ENCODE measurements at regions not wholly inside any gene's neighbourhood (a gene's known extent, or its start where the extent isn't known, plus 50 kb on each side); places are given as distances from the start of the nearest gene placed in this dataset.
"Not testable (repeated sequence)": the region's sequence is repeated elsewhere in the genome, so short reads cannot be mapped to it uniquely, and the experiment has no call there.

DNA sequence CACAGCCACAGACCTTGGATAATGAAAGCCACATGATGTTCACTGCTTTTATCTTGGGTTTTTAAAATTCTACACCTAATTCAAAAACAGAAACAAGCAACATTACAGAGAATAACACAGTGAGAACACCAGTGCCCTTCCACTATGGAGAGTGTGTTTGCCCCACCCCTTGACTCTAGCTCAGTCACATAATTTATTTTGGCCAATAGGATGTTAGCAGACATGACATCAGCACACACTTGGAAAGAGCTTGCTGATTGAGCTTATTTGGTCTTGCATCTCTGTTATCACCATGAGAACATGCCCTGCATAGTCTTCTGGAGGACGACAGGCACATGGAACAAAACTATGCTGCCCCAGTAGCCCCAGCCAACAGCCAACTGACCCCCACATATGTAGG lies 118.1 kb downstream of the HNRNPD start:
- H3K4me3 ChIP-seq (ENCODE audit: low read depth, low read length): no peak overlapping the region
- no peak for DNase-seq (ENCODE audit: low read depth)

DNA sequence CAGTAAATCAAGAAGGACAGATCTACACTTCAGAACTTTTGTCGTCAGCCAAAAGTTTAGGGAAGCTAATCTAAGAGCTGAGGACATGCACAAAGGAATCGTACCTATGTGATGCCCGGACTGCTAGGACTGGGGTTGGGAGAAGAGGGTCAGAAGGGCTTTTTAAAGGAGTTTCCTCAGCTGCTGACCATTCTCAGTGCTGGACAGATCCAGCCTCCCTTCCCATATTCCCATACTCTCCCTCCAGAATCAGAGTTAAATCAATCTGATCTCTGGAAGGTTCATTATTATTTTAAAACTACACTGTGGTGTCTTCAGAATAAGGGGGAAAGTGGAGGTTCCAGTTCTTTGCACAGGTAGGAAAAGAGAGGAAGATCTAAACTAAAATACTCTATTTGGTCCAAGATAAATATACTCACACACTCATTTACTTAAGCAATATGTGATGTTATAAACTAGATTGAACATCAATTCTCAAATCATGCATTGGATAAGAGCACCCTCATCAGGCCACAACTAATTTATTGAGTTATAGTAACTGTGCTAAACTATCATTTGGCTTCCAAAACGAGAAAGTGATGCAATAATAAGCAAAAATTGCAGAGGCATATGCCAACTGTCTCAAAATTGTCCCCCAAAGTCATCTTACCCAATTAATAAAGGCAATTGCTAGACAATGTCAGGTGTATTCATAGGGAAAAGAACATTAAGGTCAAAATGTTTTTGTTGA lies 124.7 kb downstream of the HNRNPD start:
- H3K4me3 ChIP-seq (ENCODE audit: low read depth, low read length): no peak overlapping the region
- no peak for DNase-seq (ENCODE audit: low read depth)

DNA sequence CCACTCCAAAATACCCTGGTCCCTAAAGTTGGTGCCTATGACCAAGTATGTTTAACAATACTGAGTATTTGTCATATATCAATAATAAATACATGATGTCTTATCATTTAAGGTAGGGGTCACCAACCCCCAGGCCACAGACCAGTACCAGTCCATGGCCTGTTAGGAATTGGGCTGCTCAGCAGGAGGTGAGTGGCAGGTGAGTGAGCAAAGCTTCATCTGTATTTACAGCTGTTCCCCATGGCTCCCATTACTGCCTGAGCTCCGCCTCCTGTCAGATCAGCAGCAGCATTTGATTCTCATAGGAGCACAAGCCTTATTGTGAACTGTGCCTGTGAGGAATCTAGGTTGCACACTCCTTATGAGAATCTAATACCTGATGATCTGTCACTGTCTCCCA lies 126.2 kb downstream of the HNRNPD start:
- no peak for DNase-seq (ENCODE audit: low read depth)
- no peak overlapping the region for H3K4me3 ChIP-seq (ENCODE audit: low read depth, low read length)

DNA sequence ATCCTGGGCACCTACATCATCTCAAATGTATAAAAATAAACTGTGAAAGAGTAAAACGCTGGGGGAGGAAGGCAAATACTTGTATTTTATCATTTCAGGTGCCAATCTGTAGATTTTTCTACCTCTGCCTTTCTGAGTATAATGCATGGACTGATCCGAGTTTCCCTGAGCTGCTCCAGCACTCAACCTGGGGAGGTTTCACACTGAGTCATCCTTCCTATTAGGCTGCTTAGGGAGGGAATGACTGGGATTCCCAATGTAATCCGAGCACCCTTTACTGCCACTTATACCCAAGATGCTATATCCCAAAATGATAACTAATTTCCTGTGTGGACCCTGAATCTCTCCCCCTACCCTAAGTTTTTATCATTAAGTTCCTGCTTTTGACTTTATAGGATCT lies 126.6 kb downstream of the HNRNPD start:
- DNase-seq (ENCODE audit: low read depth): no peak
- H3K4me3 ChIP-seq (ENCODE audit: low read depth, low read length): no peak overlapping the region

DNA sequence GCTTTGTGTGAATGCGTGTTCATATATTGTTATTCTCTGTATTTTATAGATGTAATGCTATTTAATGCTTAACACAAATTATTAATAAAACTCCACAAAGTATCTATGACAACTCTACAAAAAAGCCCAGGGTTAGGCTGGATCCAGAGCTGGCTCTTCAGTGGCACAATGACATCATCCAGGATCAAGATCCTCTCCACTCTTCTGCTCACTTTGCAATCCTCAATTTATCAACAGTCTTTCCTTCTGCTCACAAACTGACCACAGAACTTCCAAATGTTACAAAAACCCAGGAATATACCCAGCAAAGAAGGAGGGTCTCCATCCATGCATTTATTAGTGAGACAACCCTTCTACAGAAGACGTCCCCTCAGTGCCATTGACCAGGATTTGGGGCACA lies 132.3 kb downstream of the HNRNPD start:
- no peak for DNase-seq (ENCODE audit: low read depth)
- no peak overlapping the region for H3K4me3 ChIP-seq (ENCODE audit: low read depth, low read length)

DNA sequence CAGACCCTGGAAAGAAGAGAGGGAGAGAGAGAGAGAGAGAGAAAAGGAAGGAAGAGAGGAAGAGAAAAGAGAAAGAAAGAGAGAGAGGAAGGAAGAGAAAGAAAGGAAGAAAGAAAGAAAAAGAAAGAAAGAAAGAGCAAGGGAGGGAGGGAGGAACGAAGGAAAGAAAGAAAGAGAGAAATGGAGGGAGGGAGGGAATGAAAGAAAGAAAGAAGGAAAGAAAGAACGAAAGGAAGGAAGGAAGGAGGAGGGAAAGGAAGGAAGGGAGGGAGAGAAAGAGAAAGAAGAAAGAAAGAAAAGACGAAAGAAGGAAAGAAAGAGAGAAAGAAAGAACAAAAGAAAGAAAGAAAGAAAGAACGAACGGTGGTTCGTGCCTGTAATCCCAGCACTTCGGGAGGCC lies 133.4 kb downstream of the HNRNPD start:
- no peak for DNase-seq (ENCODE audit: low read depth)
- no peak overlapping the region for H3K4me3 ChIP-seq (ENCODE audit: low read depth, low read length)

DNA sequence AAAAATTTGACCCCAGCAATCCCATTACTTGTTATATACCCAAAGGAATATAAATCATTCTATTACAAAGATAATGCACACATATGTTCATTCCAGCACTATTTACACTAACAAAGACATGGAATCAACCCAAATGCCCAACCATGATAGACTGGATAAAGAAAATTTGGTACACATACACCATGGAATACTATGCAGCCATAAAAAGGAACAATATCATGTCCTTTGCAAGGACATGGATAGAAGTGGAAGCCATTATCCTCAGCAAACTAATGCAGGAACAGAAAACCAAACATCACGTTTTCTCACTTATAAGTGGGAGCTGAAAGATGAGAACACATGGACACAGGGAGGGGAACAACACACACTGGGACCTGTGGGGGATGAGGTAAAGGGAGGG lies 136.6 kb downstream of the HNRNPD start:
- H3K4me3 ChIP-seq (ENCODE audit: low read depth, low read length); DNase-seq (ENCODE audit: low read depth): not testable (repeated sequence)

DNA sequence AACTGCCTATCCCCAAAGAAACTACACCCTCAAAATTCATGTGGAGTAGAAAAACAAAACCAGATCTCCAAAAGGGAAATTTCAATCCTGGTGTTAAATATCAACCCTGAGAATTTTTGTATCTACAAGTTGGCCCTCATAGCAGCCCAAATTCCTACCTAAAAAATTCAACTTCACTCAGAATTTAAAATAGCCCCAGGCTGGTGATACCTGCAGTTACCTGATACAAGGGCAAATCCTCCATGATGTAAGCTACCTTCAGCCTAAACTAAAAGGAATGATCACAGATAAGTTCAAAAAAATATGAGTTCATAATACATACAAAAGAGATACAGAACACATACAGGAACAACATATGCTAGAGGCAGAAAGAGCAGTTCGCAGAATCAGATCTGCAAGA lies 138.4 kb downstream of the HNRNPD start:
- H3K4me3 ChIP-seq (ENCODE audit: low read depth, low read length): no peak overlapping the region
- no peak for DNase-seq (ENCODE audit: low read depth)

DNA sequence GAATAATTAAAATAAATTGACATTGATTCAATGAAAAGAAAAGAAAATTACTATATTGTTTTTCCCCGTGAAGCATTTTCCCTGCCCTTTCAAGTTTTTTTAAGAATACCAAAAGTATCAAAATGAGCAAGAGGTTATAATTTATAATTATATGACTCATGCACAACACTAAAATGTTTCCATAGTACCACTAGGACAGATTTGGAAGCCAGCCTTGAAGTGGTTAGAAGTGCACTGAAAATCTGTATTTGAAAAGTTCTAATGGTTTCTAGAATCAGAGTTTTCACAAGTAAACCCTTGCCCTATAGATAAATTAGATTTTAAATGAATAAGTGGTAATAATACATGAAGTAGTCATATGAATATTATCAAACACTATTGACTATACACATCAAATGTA lies 140.9 kb downstream of the HNRNPD start:
- DNase-seq (ENCODE audit: low read depth): no peak
- no peak overlapping the region for H3K4me3 ChIP-seq (ENCODE audit: low read depth, low read length)

DNA sequence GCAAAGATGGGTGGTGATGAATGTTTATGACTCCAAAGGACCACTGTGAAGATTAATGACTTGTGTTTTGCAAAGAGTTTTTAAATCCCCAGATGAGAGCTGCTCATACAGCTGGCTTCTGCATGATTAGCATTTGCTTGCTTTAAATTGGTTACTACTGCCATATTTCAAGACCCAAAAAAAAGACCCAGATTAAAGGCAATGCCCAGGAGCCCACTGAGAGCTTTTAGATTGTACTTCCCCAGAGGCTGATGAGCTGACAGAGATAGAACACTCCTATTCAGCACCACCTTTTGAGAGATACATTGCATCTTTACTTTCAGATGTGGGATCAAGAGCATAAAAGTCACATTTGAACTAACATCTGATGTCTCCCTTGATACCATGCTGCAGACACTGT lies 142.0 kb downstream of the HNRNPD start:
- H3K4me3 ChIP-seq (ENCODE audit: low read depth, low read length): no peak overlapping the region
- no peak for DNase-seq (ENCODE audit: low read depth)

DNA sequence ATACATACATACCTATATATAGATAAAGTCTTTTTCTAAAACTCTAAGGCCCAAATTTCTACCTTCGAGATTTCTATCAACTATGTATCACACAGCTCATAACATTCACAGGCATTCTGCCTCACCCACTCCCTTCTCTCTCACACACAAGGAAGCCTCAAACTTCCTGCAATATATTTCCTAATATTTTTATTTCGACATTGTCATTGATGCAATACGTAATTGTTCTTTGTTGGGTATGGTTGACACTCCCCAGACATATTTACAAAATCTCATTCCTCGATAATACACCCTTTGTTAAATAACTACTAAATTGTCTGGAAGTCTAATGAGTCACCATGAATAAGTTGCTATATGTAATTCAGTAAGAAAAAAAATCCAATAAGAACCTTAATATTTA lies 143.5 kb downstream of the HNRNPD start:
- H3K4me3 ChIP-seq (ENCODE audit: low read depth, low read length): no peak overlapping the region
- DNase-seq (ENCODE audit: low read depth): no peak

DNA sequence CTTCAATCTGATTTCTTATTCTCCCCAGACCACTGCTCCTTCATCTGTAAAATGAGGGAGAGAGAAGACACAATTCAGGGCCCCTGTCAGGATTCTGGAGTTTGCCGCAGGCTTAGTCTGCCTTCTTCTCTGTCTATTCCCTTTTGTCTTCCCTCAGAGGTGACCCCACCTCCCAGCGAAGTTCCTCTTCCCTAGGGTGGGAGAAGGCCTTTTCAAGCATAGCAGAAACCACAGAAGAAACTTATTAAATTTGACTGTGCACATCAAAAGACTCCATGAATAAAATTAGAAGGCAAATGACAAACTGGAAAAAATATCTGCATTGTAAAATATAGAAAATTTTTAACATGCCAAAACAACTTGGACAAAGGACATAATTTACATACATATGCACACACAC lies 148.8 kb downstream of the HNRNPD start:
- no peak overlapping the region for H3K4me3 ChIP-seq (ENCODE audit: low read depth, low read length)
- no peak for DNase-seq (ENCODE audit: low read depth)

DNA sequence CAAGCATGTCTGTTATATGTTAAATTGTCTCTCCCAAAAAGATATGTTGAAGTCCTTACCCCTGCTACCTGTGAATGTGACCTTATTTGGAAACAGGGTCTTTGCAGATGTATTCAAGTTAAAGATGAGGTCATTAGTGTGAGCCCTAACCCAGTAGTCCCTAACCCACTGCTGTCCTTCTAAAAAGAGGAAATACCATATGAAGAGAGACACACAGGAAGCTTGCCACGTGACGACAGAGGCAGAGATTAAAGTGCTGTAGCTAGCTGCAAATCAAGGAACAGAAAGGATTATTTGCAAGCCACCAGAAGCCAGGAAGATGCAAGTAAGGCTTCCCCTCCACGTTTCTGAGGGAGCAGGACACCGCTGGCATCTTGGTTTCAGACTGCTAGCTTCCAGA lies 150.1 kb downstream of the HNRNPD start:
- no peak overlapping the region for H3K4me3 ChIP-seq (ENCODE audit: low read depth, low read length)
- DNase-seq (ENCODE audit: low read depth): no peak

DNA sequence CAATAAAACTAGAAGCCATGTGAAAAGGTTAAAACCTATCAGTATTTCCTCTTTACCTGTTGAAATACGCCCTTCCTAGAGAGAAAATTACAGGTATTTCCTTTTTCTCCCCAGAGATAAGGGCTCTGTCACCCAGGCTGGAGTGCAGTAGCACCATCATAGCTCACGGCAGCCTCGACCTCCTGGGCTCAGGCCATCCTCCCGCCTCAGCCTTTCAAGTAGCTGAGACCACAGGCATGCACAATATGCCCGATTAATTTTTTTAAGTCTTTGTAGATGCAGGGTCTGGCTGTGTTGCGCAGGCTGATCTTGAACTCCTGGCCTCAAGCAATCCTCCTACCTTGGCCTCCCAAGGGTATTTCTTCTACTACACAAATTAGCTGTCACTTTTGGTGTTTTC lies 154.4 kb downstream of the HNRNPD start:
- no peak overlapping the region for H3K4me3 ChIP-seq (ENCODE audit: low read depth, low read length)

DNA sequence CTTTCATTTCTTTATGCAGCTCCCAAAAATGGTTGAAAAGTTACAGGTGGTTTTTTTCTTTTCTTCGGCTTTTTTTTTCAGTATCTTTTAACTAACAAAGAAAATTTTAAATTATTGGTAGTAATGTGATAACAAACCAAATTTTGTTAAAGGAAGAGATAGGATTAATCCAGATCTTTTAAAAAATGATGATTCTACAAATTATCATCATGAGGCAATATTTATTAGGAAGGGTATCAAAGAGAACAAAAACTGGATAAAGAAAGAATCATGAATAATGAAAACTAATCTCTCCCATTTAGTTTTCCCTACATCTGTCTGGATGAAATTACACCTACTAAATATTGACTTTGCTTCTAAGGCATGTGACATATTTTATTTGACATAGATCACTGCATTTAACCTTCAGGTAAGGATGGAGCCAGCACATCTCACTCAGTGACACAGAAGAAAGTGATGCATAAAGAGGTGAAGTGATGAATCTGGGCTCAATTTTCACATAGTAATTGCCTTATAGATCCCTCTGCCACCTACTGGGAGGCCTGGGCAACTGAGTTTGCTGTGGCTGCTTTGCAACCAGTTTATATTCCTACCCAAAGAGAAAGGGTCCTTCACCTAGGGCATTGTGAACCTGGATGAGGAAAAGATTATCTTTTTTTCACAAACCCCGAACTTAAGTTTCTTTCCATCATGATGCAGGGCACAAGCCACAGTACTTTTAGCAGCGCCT lies 155.6 kb downstream of the HNRNPD start:
- DNase-seq (ENCODE audit: low read depth): no peak
- H3K4me3 ChIP-seq (ENCODE audit: low read depth, low read length): no peak overlapping the region

More for the DNA sequence above, 154.4 kb downstream of the HNRNPD start:
- DNase-seq (ENCODE audit: low read depth): no peak

DNA sequence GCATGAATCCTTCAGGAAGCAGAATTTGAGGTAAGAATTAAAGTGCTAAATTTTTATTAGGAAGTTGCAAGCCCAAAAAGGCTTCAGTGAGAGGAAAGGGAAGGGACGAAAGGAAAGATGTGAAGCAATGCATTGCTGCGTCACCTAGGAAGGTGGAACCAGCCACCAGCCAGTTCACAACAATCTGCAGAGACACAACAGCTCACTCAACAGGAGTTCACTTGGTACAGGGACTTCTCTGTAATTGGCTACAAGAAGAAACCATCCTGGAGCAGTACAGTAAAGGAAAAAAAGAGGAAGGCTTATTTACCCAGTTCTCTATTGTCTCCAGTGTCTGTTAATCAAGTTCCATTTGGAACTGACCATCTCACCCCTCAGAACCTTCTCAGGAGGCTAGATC lies 157.6 kb downstream of the HNRNPD start:
- H3K4me3 ChIP-seq (ENCODE audit: low read depth, low read length): no peak overlapping the region
- no peak for DNase-seq (ENCODE audit: low read depth)

DNA sequence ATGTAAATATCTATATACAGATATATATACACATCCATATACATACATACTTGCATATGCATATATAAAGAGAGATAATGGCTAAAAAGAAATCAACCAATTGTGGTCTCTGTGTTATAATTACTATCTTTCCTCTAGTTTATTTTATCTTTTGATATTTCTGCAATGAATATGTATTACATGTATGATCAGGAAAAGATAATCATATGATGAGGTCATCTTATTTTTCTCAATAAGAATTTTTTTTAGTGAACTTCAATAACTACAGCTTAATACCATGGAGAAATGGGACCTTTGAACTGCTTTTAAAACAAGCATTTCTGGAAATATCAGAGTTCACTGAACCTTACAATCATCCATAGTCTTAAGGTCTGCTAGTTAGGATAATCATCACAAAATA lies 158.0 kb downstream of the HNRNPD start:
- no peak for DNase-seq (ENCODE audit: low read depth)
- no peak overlapping the region for H3K4me3 ChIP-seq (ENCODE audit: low read depth, low read length)

DNA sequence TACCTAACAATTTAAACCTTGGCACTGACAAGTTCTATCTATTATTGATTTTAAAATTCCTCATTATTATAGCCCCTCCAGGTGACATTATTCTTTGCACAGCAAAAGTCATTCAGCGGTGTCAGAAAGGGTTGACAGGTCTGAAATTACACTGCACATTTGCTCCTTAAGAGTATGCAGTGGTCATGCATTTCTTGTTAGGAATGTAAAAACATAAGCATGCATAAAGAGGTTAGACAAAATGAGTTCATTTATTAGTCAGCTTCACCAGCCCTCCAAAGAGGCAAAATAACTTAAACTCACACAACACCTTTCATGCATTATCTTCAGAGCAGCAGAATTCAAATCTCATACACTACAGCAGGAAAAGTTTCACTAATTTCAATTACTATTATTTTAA lies 158.8 kb downstream of the HNRNPD start:
- H3K4me3 ChIP-seq (ENCODE audit: low read depth, low read length): no peak overlapping the region
- no peak for DNase-seq (ENCODE audit: low read depth)

DNA sequence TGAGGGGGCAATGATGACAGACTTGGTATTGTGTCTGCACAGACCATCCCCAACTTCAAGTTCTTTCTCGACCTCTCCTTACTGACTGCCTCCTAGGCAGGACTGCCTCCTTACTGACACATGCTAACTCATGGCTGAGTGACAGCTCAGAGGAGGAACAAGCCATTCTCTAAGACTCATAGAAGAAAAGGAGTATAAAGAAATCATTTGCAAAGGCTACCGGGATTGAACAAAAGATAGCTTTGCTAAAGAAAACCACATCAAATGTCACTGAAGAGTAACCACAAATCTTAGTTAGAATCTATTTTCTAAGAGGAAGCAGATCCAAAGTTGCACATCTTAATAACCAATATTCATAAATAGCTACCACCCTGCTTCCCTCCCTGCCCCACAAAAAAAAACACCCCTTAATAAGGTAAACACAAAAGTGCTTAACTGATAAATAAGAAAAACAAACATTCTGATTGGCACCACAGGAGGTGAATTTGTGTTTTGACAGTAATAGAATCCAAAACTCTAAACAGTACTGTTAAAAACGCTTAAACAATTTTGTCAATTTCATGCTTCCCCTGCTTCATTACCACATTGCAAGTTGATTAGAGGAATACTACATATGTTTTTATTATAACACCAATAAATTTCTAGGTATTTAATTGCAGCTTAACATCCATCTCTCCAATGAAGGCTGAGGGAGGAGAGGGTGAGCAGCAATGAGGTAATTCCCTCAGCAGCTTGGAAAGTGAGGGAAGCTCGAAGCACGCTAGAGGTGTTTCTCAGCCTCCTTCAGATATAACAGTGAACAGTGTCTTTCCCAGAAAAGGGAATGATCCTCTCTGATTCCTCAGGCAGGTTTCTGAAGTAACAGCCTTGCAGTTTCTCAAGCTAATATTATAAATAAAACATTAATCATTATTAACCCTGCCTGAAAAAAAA lies 160.0 kb downstream of the HNRNPD start:
- no peak for DNase-seq (ENCODE audit: low read depth)
- no peak overlapping the region for H3K4me3 ChIP-seq (ENCODE audit: low read depth, low read length)

All from skeletal muscle cell (primary cell).